ENCODE measurements at regions not wholly inside any gene's neighbourhood (a gene's known extent, or its start where the extent isn't known, plus 50 kb on each side); places are given as distances from the start of the nearest gene placed in this dataset.

- TF ChIP-seq POLR2AphosphoS5 (IDR thresholded peaks at IDR 0.05; ENCODE audit: low read depth, low read length) = no peak
- TF ChIP-seq SIN3A (IDR thresholded peaks at IDR 0.05; ENCODE audit: borderline replicate concordance, insufficient read depth, low read length) = no peak
- TF ChIP-seq TAF1 (IDR thresholded peaks at IDR 0.05; ENCODE audit: borderline replicate concordance, insufficient read depth, low read length) = no peak
- no peak for TF ChIP-seq REST (IDR thresholded peaks at IDR 0.05; ENCODE audit: insufficient read depth in 1 of 2, low read depth in 2 of 2, low read length in 2 of 2)
These were observed 290.7 kb downstream of the KLF6 start for GRCh38 chr10:3494131-3494837.
